GM21447 (cell line): ENCODE measurements at regions not wholly inside any gene's neighbourhood (a gene's known extent, or its start where the extent isn't known, plus 50 kb on each side); places are given as distances from the start of the nearest gene placed in this dataset.
"Not testable (repeated sequence)": the region's sequence is repeated elsewhere in the genome, so short reads cannot be mapped to it uniquely, and the experiment has no call there.

Experiments
- ATAC-seq: cut with Tn5 transposase; IDR thresholded peaks from one replicate; pipeline ENCODE4 v1.9.1; 2021; ENCODE audit not compliant: unreplicated experiment

GRCh38 chr11:60592601-60593000, 77.4 kb downstream of the MS4A13 start:
- no peak for ATAC-seq

GRCh38 chr11:60594998-60595642, 79.9 kb downstream of the MS4A13 start:
- no peak for ATAC-seq

GRCh38 chr11:60607483-60607882, 91.9 kb upstream of the MS4A8 start:
- ATAC-seq = no peak

DNA sequence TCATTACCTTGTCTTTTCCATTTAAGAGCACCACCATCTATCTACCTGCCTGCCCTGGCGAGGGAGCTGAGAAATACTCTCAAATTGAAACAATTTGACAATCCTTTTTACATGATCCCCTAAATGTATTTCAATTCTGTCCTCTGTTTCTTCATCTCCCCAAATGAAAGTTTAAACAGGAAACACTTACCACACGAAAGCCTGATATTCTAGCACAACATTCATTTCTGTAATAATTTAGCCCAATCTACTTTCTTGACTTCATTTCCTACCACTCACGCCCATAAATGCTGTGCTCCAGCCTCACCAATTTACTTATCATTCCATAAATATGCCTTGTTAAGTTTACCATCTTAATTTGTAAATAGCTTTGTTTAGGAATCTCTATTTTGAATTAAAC, 89.8 kb upstream of the MS4A8 start:
- ATAC-seq = no peak

DNA sequence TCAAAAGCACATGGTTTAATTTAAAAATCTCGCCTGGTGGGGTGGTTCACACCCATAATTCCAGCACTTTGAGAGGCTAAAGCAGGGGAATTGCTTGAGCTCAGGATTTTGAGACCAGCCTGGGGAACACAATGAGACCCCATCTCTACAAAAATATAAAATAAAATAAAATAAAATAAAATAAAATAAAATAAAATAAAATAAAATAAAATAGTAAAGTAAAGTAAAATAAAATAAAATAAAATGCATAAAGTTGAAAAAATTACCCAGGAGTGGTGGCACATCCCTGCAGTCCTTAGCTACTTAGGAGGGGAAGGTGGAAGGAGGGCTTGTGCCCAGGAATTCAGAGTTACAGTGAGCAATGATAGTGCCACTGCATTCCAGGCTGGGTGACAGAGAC, 88.7 kb upstream of the MS4A8 start:
- ATAC-seq = no peak

- ATAC-seq = no peak
Measured at GRCh38 chr11:60615497-60615896, 83.9 kb upstream of the MS4A8 start.

- ATAC-seq = not testable (repeated sequence)
Measured at GRCh38 chr11:60621940-60622339, 77.5 kb upstream of the MS4A8 start.

DNA sequence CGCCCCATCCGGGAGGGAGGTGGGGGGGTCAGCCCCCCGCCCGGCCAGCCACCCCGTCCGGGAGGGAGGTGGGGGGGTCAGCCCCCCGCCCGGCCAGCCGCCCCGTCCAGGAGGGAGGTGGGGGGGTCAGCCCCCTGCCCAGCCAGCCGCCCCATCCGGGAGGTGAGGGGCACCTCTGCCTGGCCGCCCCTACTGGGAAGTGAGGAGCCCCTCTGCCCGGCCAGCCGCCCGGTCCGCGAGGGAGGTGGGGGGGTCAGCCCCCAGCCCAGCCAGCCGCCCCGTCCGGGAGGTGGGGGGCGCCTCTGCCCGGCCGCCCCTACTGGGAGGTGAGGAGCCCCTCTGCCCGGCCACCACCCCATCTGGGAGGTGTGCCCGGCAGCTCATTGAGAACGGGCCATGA, 76.6 kb upstream of the MS4A8 start:
- ATAC-seq = not testable (repeated sequence)

DNA sequence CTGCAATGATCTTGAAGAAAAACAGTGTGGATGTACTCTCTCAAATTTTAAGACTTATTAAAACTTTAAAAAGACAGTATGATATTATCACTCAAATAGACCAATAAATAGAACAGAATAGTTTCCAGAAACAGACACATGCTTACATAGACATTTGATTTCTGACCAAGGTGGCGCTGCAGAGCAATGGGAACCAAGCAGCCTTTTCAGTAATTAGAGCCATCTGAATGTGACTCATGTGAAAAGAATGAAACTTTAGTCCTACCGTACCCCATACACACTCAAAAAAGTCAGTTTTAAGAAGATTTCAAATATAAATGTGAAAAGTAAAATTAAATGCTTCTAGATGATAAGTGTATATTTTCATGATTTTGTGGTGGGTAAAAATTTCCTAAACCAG, 74.2 kb upstream of the MS4A8 start:
- ATAC-seq = no peak

DNA sequence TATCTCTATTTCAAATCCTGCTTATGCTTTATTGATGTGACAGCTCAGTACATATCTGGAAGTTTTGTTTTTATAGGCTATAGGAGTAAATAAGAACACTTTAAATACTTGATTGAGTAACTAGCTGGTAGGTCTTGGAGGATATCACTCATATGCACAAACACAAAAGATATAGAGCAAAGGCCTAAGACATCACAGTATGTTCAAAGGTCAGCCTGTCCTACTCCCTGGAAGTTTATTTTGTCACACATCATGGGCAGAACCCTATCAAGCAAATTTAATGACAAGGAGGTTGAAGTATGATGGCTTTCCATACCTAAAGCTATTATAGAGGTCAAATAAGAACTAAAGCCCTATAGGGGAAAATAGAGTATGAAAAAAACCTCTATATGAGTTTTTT, 70.0 kb upstream of the MS4A8 start:
- no peak for ATAC-seq

DNA sequence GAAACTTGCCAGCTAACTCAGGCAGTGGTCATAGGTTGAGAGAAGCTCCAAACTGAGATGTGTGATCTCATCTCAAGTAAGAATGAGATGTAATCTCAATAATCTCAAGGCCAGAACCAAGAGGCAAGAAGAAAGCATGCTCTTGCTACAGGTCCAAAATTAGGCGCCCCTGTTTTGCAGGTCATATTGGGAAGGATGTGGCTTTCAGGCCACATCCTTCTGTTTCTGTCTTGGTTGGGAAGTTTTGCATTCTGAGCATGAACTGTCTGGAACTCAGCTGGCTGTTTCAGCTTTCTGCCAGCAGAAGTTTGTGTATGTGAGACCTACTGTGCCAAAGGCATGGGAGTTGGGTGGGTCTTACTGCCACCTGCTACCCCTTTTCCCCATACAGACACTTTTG, 67.5 kb upstream of the MS4A8 start:
- ATAC-seq = no peak

DNA sequence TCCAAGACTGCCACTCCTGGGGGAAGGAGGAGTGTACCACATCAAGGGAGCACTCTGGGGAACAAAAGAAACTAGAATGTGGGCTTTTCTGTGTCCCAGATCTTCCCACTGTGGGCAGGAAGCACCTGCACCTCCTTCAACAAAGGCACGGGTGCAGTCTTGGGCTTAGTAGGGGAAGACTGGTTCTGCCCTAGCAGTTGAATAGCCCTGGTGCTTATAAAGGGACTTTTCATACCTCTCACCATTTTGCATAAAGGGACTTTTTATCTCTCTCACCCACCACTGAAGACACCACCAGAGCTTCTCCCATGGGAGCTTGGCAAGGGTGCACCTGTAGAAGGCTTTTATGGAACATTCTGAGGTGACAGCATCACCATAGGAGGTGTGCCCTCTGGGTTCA, 65.8 kb upstream of the MS4A8 start:
- peak; percentile 84 for ATAC-seq

- ATAC-seq = peak; percentile 33
Measured at GRCh38 chr11:60634126-60634525, 65.3 kb upstream of the MS4A8 start.

DNA sequence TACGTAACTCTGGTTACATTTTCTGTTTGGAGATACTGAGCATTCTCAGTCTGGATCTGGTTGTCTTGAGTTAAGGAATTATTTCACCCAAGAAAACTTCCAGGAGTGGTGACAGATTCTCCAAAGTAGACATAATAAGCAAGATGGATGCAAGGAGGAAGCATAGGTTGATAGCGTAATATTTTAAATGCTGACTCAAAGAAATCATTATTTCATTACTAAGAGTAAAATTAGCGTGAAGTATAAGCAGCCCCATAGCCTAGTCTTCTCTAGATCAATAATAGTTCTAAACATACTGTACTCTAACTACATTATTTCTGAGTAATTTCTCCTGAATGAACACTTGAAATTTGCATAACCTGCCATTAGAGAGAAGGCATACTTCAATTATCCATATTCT, 57.5 kb upstream of the MS4A8 start:
- no peak for ATAC-seq

DNA sequence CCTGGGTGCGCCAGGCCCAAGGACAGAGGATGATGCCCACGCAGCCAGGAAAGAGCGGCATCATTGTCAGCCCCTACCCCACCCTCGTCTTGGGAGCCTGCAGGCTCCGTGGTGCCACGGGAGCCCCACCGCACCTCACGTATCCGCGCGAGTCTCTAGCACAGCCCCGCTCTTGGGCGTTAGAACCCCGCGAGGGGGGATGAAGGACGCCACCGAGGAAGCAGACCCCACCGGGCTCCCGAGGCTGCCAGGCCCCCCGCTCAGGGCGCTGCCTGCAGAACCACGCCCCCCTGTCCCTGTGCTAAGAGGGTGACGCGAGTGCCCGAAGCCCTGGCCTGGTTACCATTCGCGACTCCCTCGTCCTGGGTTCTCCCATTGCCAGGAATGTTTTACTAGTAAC, 52.3 kb upstream of the MS4A8 start:
- no peak for ATAC-seq
